Caco-2 (cell line): ENCODE measurements at regions not wholly inside any gene's neighbourhood (a gene's known extent, or its start where the extent isn't known, plus 50 kb on each side); places are given as distances from the start of the nearest gene placed in this dataset.

Experiments
- BruUV-seq: library from RNA; stranded (reverse); fragments of 400-500 nt; replicated peaks from 2 replicates; lab custom pipeline; 2021; lab: Mats Ljungman, UMichigan
- CTCF ChIA-PET: fragments of 300-600 bp; sonication (Branson Sonifier 250); formaldehyde crosslinking; loops from one replicate; lab custom pipeline; 2022; ENCODE audit warnings: antibody characterized with exemption; lab: Charles Lee
- POLR2A ChIA-PET: fragments of 300-600 bp; sonication (Branson Sonifier 250); formaldehyde crosslinking; loops from one replicate; lab custom pipeline; 2022; ENCODE audit warnings: antibody characterized with exemption; lab: Charles Lee
- DNase-seq, 2 experiments: peaks; one replicate each; pipeline versions ENCODE4 v3.0.0 to v3.0.0-alpha.2; 2020 to 2022
- H3K27me3 ChIP-seq: replicated peaks from 2 replicates; pipeline ENCODE4 v1.6.0; 2011; ENCODE audit warnings: low read length; ENCODE audit not compliant: control insufficient read depth, insufficient read depth
- H3K36me3 ChIP-seq: 2 replicates; pipeline ENCODE4 v1.5.1; 2011; ENCODE audit warnings: low read length; ENCODE audit not compliant: control insufficient read depth, insufficient read depth
- H3K4me1 ChIP-seq: fragments of 250-450 bp; sonication (Bioruptor Pico); 2 replicates; pipeline ENCODE4 v1.5.1; 2020; ENCODE audit warnings: mild to moderate bottlenecking
- H3K4me3 ChIP-seq: 2 replicates; pipeline ENCODE4 v1.5.1; 2011; ENCODE audit warnings: low read depth, mild to moderate bottlenecking, control low read depth, low read length
- H3K9me3 ChIP-seq: fragments of 250-450 bp; sonication (Bioruptor Pico); 2 replicates; pipeline ENCODE4 v1.5.1; 2020; ENCODE audit warnings: mild to moderate bottlenecking, moderate library complexity
- H3K27ac Mint-ChIP-seq: one replicate; pipeline ENCODE4 v1.8.0; 2022; ENCODE audit warnings: mixed read lengths; ENCODE audit not compliant: unreplicated experiment
- H3K27me3 Mint-ChIP-seq: one replicate; pipeline ENCODE4 v1.8.0; 2022; ENCODE audit warnings: mixed read lengths; ENCODE audit not compliant: insufficient read depth, unreplicated experiment
- H3K36me3 Mint-ChIP-seq: one replicate; pipeline ENCODE4 v1.8.0; 2022; ENCODE audit warnings: mild to moderate bottlenecking, mixed read lengths; ENCODE audit not compliant: insufficient read depth, unreplicated experiment
- H3K4me1 Mint-ChIP-seq: one replicate; pipeline ENCODE4 v1.8.0; 2022; ENCODE audit warnings: low read depth, mixed read lengths; ENCODE audit not compliant: unreplicated experiment
- H3K4me3 Mint-ChIP-seq: one replicate; pipeline ENCODE4 v1.8.0; 2022; ENCODE audit warnings: mild to moderate bottlenecking, moderate library complexity, mixed read lengths; ENCODE audit not compliant: unreplicated experiment
- H3K9me3 Mint-ChIP-seq: one replicate; pipeline ENCODE4 v1.8.0; 2022; ENCODE audit warnings: mixed read lengths; ENCODE audit not compliant: unreplicated experiment
- intact Hi-C: fragments of 100-400 bp; cut with micrococcal nuclease; formaldehyde crosslinking; loops from one replicate; pipeline ENCODE4 v1.10.0; 2022; ENCODE audit not compliant: unreplicated experiment
- TF ChIP-seq, protein P1 (sequence below), 2 experiments: fragments of 200-600 bp in 1 of 2; IDR thresholded peaks; 1 replicate in 1 of 2; 2 replicates in 1 of 2; pipeline versions ENCODE4 v1.5.1 to v1.8.0; 2011 to 2022; ENCODE audit warnings: antibody characterized with exemption in 1 of 2, control low read depth in 1 of 2, inconsistent platforms in 1 of 2, low read depth in 1 of 2, low read length in 1 of 2, mild to moderate bottlenecking in 1 of 2, moderate library complexity in 1 of 2; ENCODE audit not compliant: insufficient read depth in 1 of 2, severe bottlenecking in 1 of 2, unreplicated experiment in 1 of 2

DNA sequence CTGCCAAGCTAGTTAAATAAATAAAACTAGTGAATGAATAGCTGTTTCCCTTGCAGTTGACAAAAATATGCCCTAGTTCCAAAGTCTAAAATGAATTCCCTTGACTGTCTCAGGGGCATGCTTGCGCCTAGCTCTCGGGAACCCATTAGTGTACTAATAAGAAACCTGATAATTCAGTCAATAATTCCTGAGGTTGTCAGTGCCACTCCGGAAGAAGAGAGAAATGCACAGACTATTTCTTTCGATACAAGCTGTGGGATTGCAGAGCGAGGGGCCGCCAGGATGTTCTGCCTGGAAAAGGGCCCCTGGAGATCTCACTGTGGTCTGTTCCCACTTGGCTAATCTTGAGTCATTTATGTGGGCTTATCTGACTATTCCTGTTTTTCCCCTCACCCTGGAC lies 56.4 kb upstream of the LARP1 start:
- Histone ChIP-seq H3K36me3 (0 out of 2 replicates have a peak, but pooled peaks cover 1% of the 10 kb centered on the region), H3K27me3 (no peaks in the 10 kb centered on the region), H3K4me1 (peaks cover 38% of the 10 kb centered on the region), H3K4me3 (no peak overlapping the region), H3K9me3 (no peaks in the 10 kb centered on the region)
- peaks cover 25% of the 10 kb centered on the region for H3K4me1 Mint-ChIP-seq
- no peaks in the 10 kb centered on the region for H3K36me3 Mint-ChIP-seq
- CTCF ChIA-PET = no interaction called here
- no peaks in the 10 kb centered on the region for H3K27me3 Mint-ChIP-seq
- H3K9me3 Mint-ChIP-seq = no peaks in the 10 kb centered on the region
- TF ChIP-seq, protein P1, sequence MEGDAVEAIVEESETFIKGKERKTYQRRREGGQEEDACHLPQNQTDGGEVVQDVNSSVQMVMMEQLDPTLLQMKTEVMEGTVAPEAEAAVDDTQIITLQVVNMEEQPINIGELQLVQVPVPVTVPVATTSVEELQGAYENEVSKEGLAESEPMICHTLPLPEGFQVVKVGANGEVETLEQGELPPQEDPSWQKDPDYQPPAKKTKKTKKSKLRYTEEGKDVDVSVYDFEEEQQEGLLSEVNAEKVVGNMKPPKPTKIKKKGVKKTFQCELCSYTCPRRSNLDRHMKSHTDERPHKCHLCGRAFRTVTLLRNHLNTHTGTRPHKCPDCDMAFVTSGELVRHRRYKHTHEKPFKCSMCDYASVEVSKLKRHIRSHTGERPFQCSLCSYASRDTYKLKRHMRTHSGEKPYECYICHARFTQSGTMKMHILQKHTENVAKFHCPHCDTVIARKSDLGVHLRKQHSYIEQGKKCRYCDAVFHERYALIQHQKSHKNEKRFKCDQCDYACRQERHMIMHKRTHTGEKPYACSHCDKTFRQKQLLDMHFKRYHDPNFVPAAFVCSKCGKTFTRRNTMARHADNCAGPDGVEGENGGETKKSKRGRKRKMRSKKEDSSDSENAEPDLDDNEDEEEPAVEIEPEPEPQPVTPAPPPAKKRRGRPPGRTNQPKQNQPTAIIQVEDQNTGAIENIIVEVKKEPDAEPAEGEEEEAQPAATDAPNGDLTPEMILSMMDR (IDR thresholded peaks at IDR 0.05; ENCODE audit: insufficient read depth in 1 of 2, low read depth in 1 of 2, low read length in 1 of 2, severe bottlenecking in 1 of 2, unreplicated experiment in 1 of 2) = no peak
- intact Hi-C loops = loop anchor here (5.0 kb wide), 1 partner anchor 54 kb away; no protein-coding TSS in a partner anchor
- no peak overlapping the region for H3K4me3 Mint-ChIP-seq
- POLR2A ChIA-PET = no interaction called here
- H3K27ac Mint-ChIP-seq = no peak overlapping the region
- DNase-seq = no peak
- BruUV-seq = no TSS peak

DNA sequence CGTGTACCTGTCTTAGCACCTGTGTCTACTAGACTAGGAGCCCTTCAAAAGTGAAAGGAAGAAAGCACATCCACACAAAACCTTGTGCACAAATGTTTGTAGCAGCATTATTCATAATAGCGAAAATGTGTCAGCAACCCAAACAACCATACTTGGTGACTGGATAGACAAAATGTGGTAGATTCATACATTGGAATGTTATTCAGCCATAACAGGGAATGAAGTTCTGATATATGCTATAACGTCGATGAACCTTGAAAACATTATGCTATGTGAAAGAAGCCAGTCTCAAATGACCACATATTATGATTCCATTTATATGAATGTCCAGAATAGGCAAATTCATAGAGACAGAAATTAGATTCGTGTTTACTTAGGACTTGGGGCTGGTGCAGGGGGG lies 57.8 kb upstream of the LARP1 start:
- Mint-ChIP-seq H3K4me3 (no peak overlapping the region), H3K4me1 (peaks cover 29% of the 10 kb centered on the region), H3K27me3 (no peaks in the 10 kb centered on the region), H3K27ac (no peak overlapping the region), H3K36me3 (no peaks in the 10 kb centered on the region), H3K9me3 (no peaks in the 10 kb centered on the region)
- H3K27me3 ChIP-seq = no peaks in the 10 kb centered on the region
- TF ChIP-seq, protein P1 (IDR thresholded peaks at IDR 0.05; ENCODE audit: insufficient read depth in 1 of 2, low read depth in 1 of 2, low read length in 1 of 2, severe bottlenecking in 1 of 2, unreplicated experiment in 1 of 2) = no peak
- no peak for DNase-seq
- POLR2A ChIA-PET = interaction anchor here (0.5 to 0.7 kb wide), 2 partner anchors 14 to 24 kb away, joined by 3 to 8 read pairs; no protein-coding TSS in a partner anchor
- no TSS peak for BruUV-seq
- 0 out of 2 replicates have a peak, but pooled peaks cover 1% of the 10 kb centered on the region for H3K36me3 ChIP-seq
- H3K4me3 ChIP-seq = no peak overlapping the region
- peaks cover 35% of the 10 kb centered on the region for H3K4me1 ChIP-seq
- CTCF ChIA-PET = no interaction called here
- intact Hi-C loops = loop anchor here (5.0 kb wide), 1 partner anchor 55 kb away; no protein-coding TSS in a partner anchor
- H3K9me3 ChIP-seq = no peaks in the 10 kb centered on the region

DNA sequence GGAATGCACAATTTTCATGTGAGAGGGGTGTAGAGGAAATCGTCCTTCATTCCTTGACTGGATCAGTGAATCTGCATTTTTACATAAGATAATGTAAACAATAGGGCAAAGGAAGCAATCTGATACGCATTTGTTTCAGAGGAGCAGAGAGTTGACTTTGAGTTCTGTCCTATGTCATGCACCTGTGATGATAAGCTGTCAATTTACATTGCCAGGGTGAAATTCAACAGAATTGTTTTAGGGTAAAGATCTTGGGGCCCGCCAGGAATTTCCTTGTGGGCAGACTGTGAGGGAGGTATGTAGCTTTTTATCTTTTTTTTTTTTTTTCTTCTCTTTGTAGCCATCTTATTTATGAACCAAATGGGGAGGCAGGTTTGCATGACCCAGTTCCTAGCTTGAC lies 58.3 kb upstream of the LARP1 start:
- DNase-seq = no peak
- H3K9me3 ChIP-seq = no peaks in the 10 kb centered on the region
- H3K27me3 ChIP-seq = no peaks in the 10 kb centered on the region
- no peak overlapping the region for H3K4me3 ChIP-seq
- 0 out of 2 replicates have a peak, but pooled peaks cover under 1% of the 10 kb centered on the region for H3K36me3 ChIP-seq
- H3K27me3 Mint-ChIP-seq = no peaks in the 10 kb centered on the region
- ChIA-PET CTCF (interaction anchor here (0.6 kb wide), 1 partner anchor 14 kb away, joined by 4 read pairs; no protein-coding TSS in a partner anchor), POLR2A (interaction anchor here (0.5 to 0.7 kb wide), 2 partner anchors 14 to 24 kb away, joined by 3 to 8 read pairs; no protein-coding TSS in a partner anchor)
- peaks cover 29% of the 10 kb centered on the region for H3K4me1 Mint-ChIP-seq
- H3K4me1 ChIP-seq = peaks cover 30% of the 10 kb centered on the region
- intact Hi-C loops = loop anchor here (5.0 kb wide), 1 partner anchor 55 kb away; no protein-coding TSS in a partner anchor
- TF ChIP-seq, protein P1 (IDR thresholded peaks at IDR 0.05; ENCODE audit: insufficient read depth in 1 of 2, low read depth in 1 of 2, low read length in 1 of 2, severe bottlenecking in 1 of 2, unreplicated experiment in 1 of 2) = no peak
- no peaks in the 10 kb centered on the region for H3K36me3 Mint-ChIP-seq
- no peaks in the 10 kb centered on the region for H3K9me3 Mint-ChIP-seq
- no peak overlapping the region for H3K4me3 Mint-ChIP-seq
- BruUV-seq = no TSS peak
- no peak overlapping the region for H3K27ac Mint-ChIP-seq
